Mesothelial cell of epicardium (in vitro differentiated cells): ENCODE measurements at regions not wholly inside any gene's neighbourhood (a gene's known extent, or its start where the extent isn't known, plus 50 kb on each side); places are given as distances from the start of the nearest gene placed in this dataset.
A peak's percentile ranks its signal among the peaks of the same experiment; 100 is the strongest.

ENCODE experiments used
- DNase-seq, 2 experiments: peaks; one replicate each; pipeline ENCODE4 v3.0.0; 2021; ENCODE audit warnings: low spot score in 2 of 2; ENCODE audit not compliant: unreplicated experiment in 2 of 2
- H3K27ac Mint-ChIP-seq: 2 replicates; pipeline ENCODE4 v1.8.0; 2021; ENCODE audit warnings: mixed read lengths
- H3K27me3 Mint-ChIP-seq: 2 replicates; pipeline ENCODE4 v1.8.0; 2021; ENCODE audit warnings: low read depth, mixed read lengths
- H3K36me3 Mint-ChIP-seq: 2 replicates; pipeline ENCODE4 v1.8.0; 2021; ENCODE audit warnings: mixed read lengths
- H3K4me1 Mint-ChIP-seq: 2 replicates; pipeline ENCODE4 v1.8.0; 2021; ENCODE audit warnings: mixed read lengths
- H3K4me3 Mint-ChIP-seq: 2 replicates; pipeline ENCODE4 v1.8.0; 2021; ENCODE audit warnings: mild to moderate bottlenecking, moderate library complexity, mixed read lengths
- H3K9me3 Mint-ChIP-seq: 2 replicates; pipeline ENCODE4 v1.8.0; 2021; ENCODE audit warnings: mixed read lengths
- TF ChIP-seq, protein P1 (sequence below): fragments of 200-600 bp; sonication (generic); IDR thresholded peaks from one replicate; pipeline ENCODE4 v1.5.0; 2021; ENCODE audit warnings: antibody characterized with exemption; ENCODE audit not compliant: unreplicated experiment

- DNase-seq, result no peak
- Mint-ChIP-seq H3K27me3 (peaks cover 60% of the 10 kb centered on the region), H3K4me1 (no peaks in the 10 kb centered on the region), H3K36me3 (no peaks in the 10 kb centered on the region), H3K27ac (no peak overlapping the region), H3K4me3 (no peak overlapping the region), H3K9me3 (no peaks in the 10 kb centered on the region)
- TF ChIP-seq, protein P1, sequence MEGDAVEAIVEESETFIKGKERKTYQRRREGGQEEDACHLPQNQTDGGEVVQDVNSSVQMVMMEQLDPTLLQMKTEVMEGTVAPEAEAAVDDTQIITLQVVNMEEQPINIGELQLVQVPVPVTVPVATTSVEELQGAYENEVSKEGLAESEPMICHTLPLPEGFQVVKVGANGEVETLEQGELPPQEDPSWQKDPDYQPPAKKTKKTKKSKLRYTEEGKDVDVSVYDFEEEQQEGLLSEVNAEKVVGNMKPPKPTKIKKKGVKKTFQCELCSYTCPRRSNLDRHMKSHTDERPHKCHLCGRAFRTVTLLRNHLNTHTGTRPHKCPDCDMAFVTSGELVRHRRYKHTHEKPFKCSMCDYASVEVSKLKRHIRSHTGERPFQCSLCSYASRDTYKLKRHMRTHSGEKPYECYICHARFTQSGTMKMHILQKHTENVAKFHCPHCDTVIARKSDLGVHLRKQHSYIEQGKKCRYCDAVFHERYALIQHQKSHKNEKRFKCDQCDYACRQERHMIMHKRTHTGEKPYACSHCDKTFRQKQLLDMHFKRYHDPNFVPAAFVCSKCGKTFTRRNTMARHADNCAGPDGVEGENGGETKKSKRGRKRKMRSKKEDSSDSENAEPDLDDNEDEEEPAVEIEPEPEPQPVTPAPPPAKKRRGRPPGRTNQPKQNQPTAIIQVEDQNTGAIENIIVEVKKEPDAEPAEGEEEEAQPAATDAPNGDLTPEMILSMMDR, result no peak
Measured at GRCh38 chr9:126119731-126120130, 206.9 kb upstream of the MVB12B start.

- Mint-ChIP-seq H3K9me3 (no peaks in the 10 kb centered on the region), H3K4me1 (peaks cover 7% of the 10 kb centered on the region), H3K36me3 (no peaks in the 10 kb centered on the region), H3K4me3 (no peak overlapping the region), H3K27ac (no peak overlapping the region), H3K27me3 (peaks cover 41% of the 10 kb centered on the region)
- no peak for DNase-seq
- TF ChIP-seq, protein P1, result no peak
Measured at GRCh38 chr9:126122901-126123616, 203.6 kb upstream of the MVB12B start.

DNA sequence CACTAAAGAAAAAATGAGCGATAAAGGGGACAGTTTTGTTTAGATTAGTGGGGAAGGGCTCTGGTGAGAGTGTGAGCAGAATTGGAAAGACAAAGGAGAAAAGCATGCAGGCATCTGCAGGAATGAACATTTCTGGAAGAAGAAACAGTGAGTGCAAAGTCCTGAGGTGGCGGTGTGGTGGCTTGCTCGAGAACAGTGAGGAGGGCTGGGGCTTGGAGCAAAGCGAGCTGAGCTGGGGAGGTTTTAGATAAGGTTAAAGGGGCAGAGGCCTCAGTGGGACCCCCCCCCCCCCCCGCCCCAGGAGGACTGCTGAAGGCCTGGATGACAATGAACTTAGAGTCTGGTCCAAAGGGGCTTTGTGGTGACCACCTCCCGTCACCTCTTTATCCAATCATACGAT lies 202.7 kb upstream of the MVB12B start:
- DNase-seq, result no peak
- Mint-ChIP-seq H3K36me3 (no peaks in the 10 kb centered on the region), H3K4me1 (peaks cover 7% of the 10 kb centered on the region), H3K4me3 (no peak overlapping the region), H3K9me3 (no peaks in the 10 kb centered on the region), H3K27ac (no peak overlapping the region), H3K27me3 (peaks cover 48% of the 10 kb centered on the region)
- TF ChIP-seq, protein P1, result no peak

- no peaks in the 10 kb centered on the region for H3K9me3 Mint-ChIP-seq
- peaks cover 7% of the 10 kb centered on the region for H3K4me1 Mint-ChIP-seq
- H3K27me3 Mint-ChIP-seq, result peaks cover 57% of the 10 kb centered on the region
- peak in 1 of 2 experiments; percentile 17 for DNase-seq
- TF ChIP-seq, protein P1, result no peak
- no peak overlapping the region for H3K27ac Mint-ChIP-seq
- H3K36me3 Mint-ChIP-seq, result no peaks in the 10 kb centered on the region
- H3K4me3 Mint-ChIP-seq, result no peak overlapping the region
Measured at GRCh38 chr9:126125177-126125576, 201.5 kb upstream of the MVB12B start.

DNA sequence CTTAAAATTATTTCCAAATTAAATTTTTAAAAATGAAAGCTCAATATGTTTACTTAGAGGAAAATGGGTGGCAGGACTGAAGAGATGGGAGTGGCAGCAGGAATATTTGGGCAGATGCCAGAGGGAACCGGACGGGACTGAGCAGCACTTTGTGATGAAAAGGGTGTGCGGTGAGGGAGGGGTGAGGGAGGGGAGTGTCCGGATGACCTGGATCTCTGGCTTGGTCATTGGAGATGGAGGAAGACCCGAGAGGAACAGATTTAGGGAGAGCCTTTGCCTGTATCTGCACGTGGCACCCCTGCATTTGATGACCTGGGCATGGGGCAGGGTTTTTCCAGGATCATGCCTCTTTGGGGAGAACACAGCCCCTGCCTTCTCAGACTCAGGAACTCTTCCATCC lies 201.1 kb upstream of the MVB12B start:
- TF ChIP-seq, protein P1, result no peak
- H3K36me3 Mint-ChIP-seq, result no peaks in the 10 kb centered on the region
- H3K4me1 Mint-ChIP-seq, result peaks cover 7% of the 10 kb centered on the region
- H3K9me3 Mint-ChIP-seq, result no peaks in the 10 kb centered on the region
- H3K27ac Mint-ChIP-seq, result no peak overlapping the region
- peak in 1 of 2 experiments; percentile 31 for DNase-seq
- H3K4me3 Mint-ChIP-seq, result no peak overlapping the region
- peaks cover 57% of the 10 kb centered on the region for H3K27me3 Mint-ChIP-seq

DNA sequence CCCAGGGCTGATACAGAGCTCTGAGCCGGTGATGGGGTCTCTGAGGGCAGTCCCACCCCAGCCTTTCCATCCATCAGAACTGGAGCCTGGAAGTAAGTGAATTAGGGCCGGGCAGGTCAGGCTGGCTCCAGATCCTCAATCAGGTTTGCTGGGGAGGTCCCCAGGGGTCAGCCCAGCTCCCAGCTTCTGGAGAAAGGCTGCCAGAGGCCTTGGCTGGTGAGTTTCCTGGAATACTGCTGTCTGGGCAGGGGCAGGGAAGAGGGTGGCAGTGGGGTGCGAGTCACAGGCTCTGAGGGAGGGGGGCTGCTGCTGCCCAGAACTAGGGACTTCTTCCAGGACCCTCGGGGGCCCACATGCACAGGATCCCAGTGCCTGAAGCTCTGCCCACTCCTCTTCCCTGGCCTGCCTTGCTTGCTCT lies 200.6 kb upstream of the MVB12B start:
- Mint-ChIP-seq H3K4me3 (no peak overlapping the region), H3K9me3 (no peaks in the 10 kb centered on the region), H3K27ac (no peak overlapping the region), H3K4me1 (peaks cover 7% of the 10 kb centered on the region), H3K27me3 (peaks cover 59% of the 10 kb centered on the region), H3K36me3 (no peaks in the 10 kb centered on the region)
- peak in 1 of 2 experiments; percentile 29 for DNase-seq
- TF ChIP-seq, protein P1, result no peak
